MM.1S (cell line): ENCODE measurements at regions not wholly inside any gene's neighbourhood (a gene's known extent, or its start where the extent isn't known, plus 50 kb on each side); places are given as distances from the start of the nearest gene placed in this dataset.

Source experiments
- DNase-seq: peaks from one replicate; pipeline ENCODE4 v3.0.0-alpha.2; 2015
- H2AFZ ChIP-seq: fragments of 300-600 bp; sonication (generic); 2 replicates; pipeline ENCODE4 v1.6.0; 2016; ENCODE audit warnings: antibody characterized with exemption, low read length
- H3F3A ChIP-seq: fragments of 300-600 bp; sonication (generic); 2 replicates; pipeline ENCODE4 v1.6.1; 2016; ENCODE audit warnings: mild to moderate bottlenecking, antibody characterized with exemption, low read length, moderate library complexity, mixed read lengths; ENCODE audit not compliant: insufficient read depth
- H3K27ac ChIP-seq: fragments of 300-600 bp; sonication (generic); 2 replicates; pipeline ENCODE4 v1.5.1; 2016; ENCODE audit warnings: mild to moderate bottlenecking, low read length
- H3K27me3 ChIP-seq: fragments of 300-600 bp; sonication (generic); replicated peaks from 2 replicates; pipeline ENCODE4 v1.6.0; 2016; ENCODE audit warnings: low read length; ENCODE audit not compliant: insufficient read depth
- H3K36me3 ChIP-seq: fragments of 300-600 bp; sonication (generic); replicated peaks from 2 replicates; pipeline ENCODE4 v1.6.1; 2016; ENCODE audit warnings: mild to moderate bottlenecking, low read length, mixed read lengths; ENCODE audit not compliant: insufficient read depth
- H3K4me1 ChIP-seq: fragments of 300-600 bp; sonication (generic); 2 replicates; pipeline ENCODE4 v1.6.1; 2016; ENCODE audit warnings: low read length, mixed read lengths
- H3K4me2 ChIP-seq: fragments of 300-600 bp; sonication (generic); 2 replicates; pipeline ENCODE4 v1.6.0; 2016; ENCODE audit warnings: low read depth, low read length
- H3K4me3 ChIP-seq: fragments of 300-600 bp; sonication (generic); 2 replicates; pipeline ENCODE4 v1.5.1; 2016; ENCODE audit warnings: low read length, mixed read lengths
- H3K79me2 ChIP-seq: fragments of 300-600 bp; sonication (generic); 2 replicates; pipeline ENCODE4 v1.6.1; 2016; ENCODE audit warnings: mixed run types, low read length, mixed read lengths
- H3K9ac ChIP-seq: fragments of 300-600 bp; sonication (generic); 2 replicates; pipeline ENCODE4 v1.6.1; 2016; ENCODE audit warnings: low read length, mixed read lengths
- H3K9me2 ChIP-seq: fragments of 300-600 bp; sonication (generic); replicated peaks from 2 replicates; pipeline ENCODE4 v1.6.1; 2016; ENCODE audit warnings: mild to moderate bottlenecking, low read length, mixed read lengths; ENCODE audit not compliant: insufficient read depth
- H3K9me3 ChIP-seq: fragments of 300-600 bp; sonication (generic); replicated peaks from 2 replicates; pipeline ENCODE4 v1.6.1; 2016; ENCODE audit warnings: mild to moderate bottlenecking, low read length, mixed read lengths; ENCODE audit not compliant: insufficient read depth
- H4K20me1 ChIP-seq: fragments of 300-600 bp; sonication (generic); 2 replicates; pipeline ENCODE4 v1.6.1; 2016; ENCODE audit warnings: mild to moderate bottlenecking, low read length, moderate library complexity, mixed read lengths; ENCODE audit not compliant: insufficient read depth
- CTCF ChIP-seq: fragments of 300-600 bp; sonication (generic); IDR thresholded peaks from 2 replicates; pipeline ENCODE4 v1.5.1; 2016; ENCODE audit warnings: antibody characterized with exemption, low read length, mixed read lengths
- EZH2 ChIP-seq: fragments of 300-600 bp; sonication (generic); optimal IDR thresholded peaks from 2 replicates; pipeline ENCODE3; 2017; ENCODE audit warnings: low read depth, mild to moderate bottlenecking, antibody characterized with exemption, low read length, mixed read lengths
- EZH2phosphoT487 ChIP-seq: fragments of 300-600 bp; sonication (generic); IDR thresholded peaks from 2 replicates; pipeline ENCODE4 v1.6.1; 2018; ENCODE audit warnings: antibody characterized with exemption, low read length

- Histone ChIP-seq H3F3A (no peaks in the 10 kb centered on the region), H3K27me3 (no peaks in the 10 kb centered on the region), H3K9ac (no peak overlapping the region), H2AFZ (no peak overlapping the region), H3K27ac (no peak overlapping the region), H3K4me2 (no peak overlapping the region), H3K36me3 (no peaks in the 10 kb centered on the region), H4K20me1 (no peaks in the 10 kb centered on the region), H3K9me3 (no peaks in the 10 kb centered on the region), H3K9me2 (no peaks in the 10 kb centered on the region), H3K4me1 (peaks cover 8% of the 10 kb centered on the region; the same call in 1 of the 2 replicates), H3K79me2 (no peaks in the 10 kb centered on the region), H3K4me3 (no peak overlapping the region)
- no peak for DNase-seq
- TF ChIP-seq EZH2 = no peak
- no peak for TF ChIP-seq CTCF
- TF ChIP-seq EZH2phosphoT487 = no peak
Observed at GRCh38 chr6:6857528-6857927, 250.2 kb upstream of the RREB1 start.

GRCh38 chr6:6858533-6858982, 249.2 kb upstream of the RREB1 start:
- H3K9me2 ChIP-seq = no peaks in the 10 kb centered on the region
- no peak overlapping the region for H3K27ac ChIP-seq
- no peaks in the 10 kb centered on the region for H3F3A ChIP-seq
- no peaks in the 10 kb centered on the region for H3K9me3 ChIP-seq
- no peaks in the 10 kb centered on the region for H4K20me1 ChIP-seq
- no peak overlapping the region for H2AFZ ChIP-seq
- no peaks in the 10 kb centered on the region for H3K27me3 ChIP-seq
- DNase-seq = no peak
- H3K4me1 ChIP-seq = peaks cover 8% of the 10 kb centered on the region; the same call in 1 of the 2 replicates
- no peak overlapping the region for H3K9ac ChIP-seq
- H3K36me3 ChIP-seq = no peaks in the 10 kb centered on the region
- H3K79me2 ChIP-seq = no peaks in the 10 kb centered on the region
- H3K4me3 ChIP-seq = no peak overlapping the region
- H3K4me2 ChIP-seq = no peak overlapping the region
- TF ChIP-seq EZH2phosphoT487 (no peak), EZH2 (no peak), CTCF (no peak)

GRCh38 chr6:6859105-6859504, 248.7 kb upstream of the RREB1 start:
- H3K27ac ChIP-seq = no peak overlapping the region
- H3K9me2 ChIP-seq = no peaks in the 10 kb centered on the region
- no peaks in the 10 kb centered on the region for H4K20me1 ChIP-seq
- H2AFZ ChIP-seq = no peak overlapping the region
- H3K9ac ChIP-seq = no peak overlapping the region
- no peak for TF ChIP-seq EZH2
- TF ChIP-seq CTCF = no peak
- TF ChIP-seq EZH2phosphoT487 = no peak
- no peaks in the 10 kb centered on the region for H3F3A ChIP-seq
- no peaks in the 10 kb centered on the region for H3K79me2 ChIP-seq
- H3K4me3 ChIP-seq = no peak overlapping the region
- H3K27me3 ChIP-seq = no peaks in the 10 kb centered on the region
- H3K4me1 ChIP-seq = peaks cover 8% of the 10 kb centered on the region; the same call in 1 of the 2 replicates
- H3K9me3 ChIP-seq = no peaks in the 10 kb centered on the region
- no peak for DNase-seq
- H3K4me2 ChIP-seq = no peak overlapping the region
- H3K36me3 ChIP-seq = no peaks in the 10 kb centered on the region
